ENCODE measurements at regions not wholly inside any gene's neighbourhood (a gene's known extent, or its start where the extent isn't known, plus 50 kb on each side); places are given as distances from the start of the nearest gene placed in this dataset.

DNA sequence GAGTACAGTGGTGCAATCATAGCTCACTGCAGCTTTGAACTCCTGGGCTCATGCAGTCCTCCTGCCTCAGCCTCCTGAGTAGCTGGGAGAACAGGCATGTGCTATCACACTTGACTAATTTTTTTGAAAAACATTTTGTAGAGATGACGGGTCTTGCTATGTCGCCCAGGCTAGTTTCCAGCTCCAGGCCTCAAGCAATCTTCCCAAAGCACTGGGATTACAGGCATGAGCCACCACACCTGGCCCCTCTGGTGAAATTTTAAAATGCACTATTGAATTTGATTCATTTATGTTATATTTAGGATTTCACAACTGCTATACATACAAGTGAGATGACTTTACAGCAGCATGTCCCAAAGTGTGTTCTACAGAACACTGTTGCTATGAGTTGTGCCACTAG, 50.8 kb upstream of the TPM1 start:
- TF ChIP-seq, protein P1, sequence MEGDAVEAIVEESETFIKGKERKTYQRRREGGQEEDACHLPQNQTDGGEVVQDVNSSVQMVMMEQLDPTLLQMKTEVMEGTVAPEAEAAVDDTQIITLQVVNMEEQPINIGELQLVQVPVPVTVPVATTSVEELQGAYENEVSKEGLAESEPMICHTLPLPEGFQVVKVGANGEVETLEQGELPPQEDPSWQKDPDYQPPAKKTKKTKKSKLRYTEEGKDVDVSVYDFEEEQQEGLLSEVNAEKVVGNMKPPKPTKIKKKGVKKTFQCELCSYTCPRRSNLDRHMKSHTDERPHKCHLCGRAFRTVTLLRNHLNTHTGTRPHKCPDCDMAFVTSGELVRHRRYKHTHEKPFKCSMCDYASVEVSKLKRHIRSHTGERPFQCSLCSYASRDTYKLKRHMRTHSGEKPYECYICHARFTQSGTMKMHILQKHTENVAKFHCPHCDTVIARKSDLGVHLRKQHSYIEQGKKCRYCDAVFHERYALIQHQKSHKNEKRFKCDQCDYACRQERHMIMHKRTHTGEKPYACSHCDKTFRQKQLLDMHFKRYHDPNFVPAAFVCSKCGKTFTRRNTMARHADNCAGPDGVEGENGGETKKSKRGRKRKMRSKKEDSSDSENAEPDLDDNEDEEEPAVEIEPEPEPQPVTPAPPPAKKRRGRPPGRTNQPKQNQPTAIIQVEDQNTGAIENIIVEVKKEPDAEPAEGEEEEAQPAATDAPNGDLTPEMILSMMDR (IDR thresholded peaks at IDR 0.05) = no peak
- no peak for TF ChIP-seq EZH2 (IDR thresholded peaks at IDR 0.05; ENCODE audit: borderline replicate concordance, insufficient read depth, low read depth, low read length, poor library complexity, severe bottlenecking)

Measured in B cell (primary cell).